Activated CD8-positive, alpha-beta memory T cell treated with anti-CD3 and anti-CD28 coated beads, Interleukin-2, amount 10 ng/mL, durations not matched to agents 7 days and 5 days (primary cell): ENCODE measurements at regions not wholly inside any gene's neighbourhood (a gene's known extent, or its start where the extent isn't known, plus 50 kb on each side); places are given as distances from the start of the nearest gene placed in this dataset.

ENCODE experiments used
- ATAC-seq: fragments of 150-1000 bp; cut with Tn5 transposase; one replicate; pipeline ENCODE4 v1.10.0; 2021; ENCODE audit warnings: moderate library complexity
- CTCF ChIA-PET: fragments of 350-600 bp; sonication (Branson Sonifier 250); formaldehyde crosslinking; loops from one replicate; lab custom pipeline; 2021; ENCODE audit warnings: antibody characterized with exemption; lab: Charles Lee
- DNase-seq: peaks from one replicate; pipeline ENCODE4 v3.0.0-alpha.2; 2020
- H3K27ac Mint-ChIP-seq: one replicate; pipeline ENCODE4 v1.8.0; 2021; ENCODE audit warnings: mild to moderate bottlenecking, mixed read lengths
- H3K27me3 Mint-ChIP-seq: one replicate; pipeline ENCODE4 v1.8.0; 2021; ENCODE audit warnings: mixed read lengths
- H3K36me3 Mint-ChIP-seq: one replicate; pipeline ENCODE4 v1.8.0; 2021; ENCODE audit warnings: mild to moderate bottlenecking, mixed read lengths
- H3K4me1 Mint-ChIP-seq: one replicate; pipeline ENCODE4 v1.8.0; 2021; ENCODE audit warnings: mixed read lengths
- H3K4me3 Mint-ChIP-seq: one replicate; pipeline ENCODE4 v1.8.0; 2021; ENCODE audit warnings: mild to moderate bottlenecking, moderate library complexity, mixed read lengths
- H3K9me3 Mint-ChIP-seq: one replicate; pipeline ENCODE4 v1.8.0; 2022; ENCODE audit warnings: low read depth, mixed read lengths

- CTCF ChIA-PET: no interaction called here
These were observed 135.7 kb upstream of the TIAM1 start for GRCh38 chr21:31479714-31480113.

GRCh38 chr21:31479222-31479621 lies 135.2 kb upstream of the TIAM1 start:
- DNase-seq: no peak
- H3K27ac Mint-ChIP-seq: no peak overlapping the region
- ATAC-seq: no peak
- peaks cover 4% of the 10 kb centered on the region for H3K36me3 Mint-ChIP-seq
- H3K4me3 Mint-ChIP-seq: no peak overlapping the region
- peaks cover 16% of the 10 kb centered on the region for H3K9me3 Mint-ChIP-seq
- no peaks in the 10 kb centered on the region for H3K4me1 Mint-ChIP-seq
- peaks cover 11% of the 10 kb centered on the region for H3K27me3 Mint-ChIP-seq
- CTCF ChIA-PET: no interaction called here

More at GRCh38 chr21:31479714-31480113, 135.7 kb upstream of the TIAM1 start:
- DNase-seq (no peak), ATAC-seq (no peak)
- peaks cover 4% of the 10 kb centered on the region for H3K36me3 Mint-ChIP-seq
- H3K27ac Mint-ChIP-seq: no peak overlapping the region
- peaks cover 11% of the 10 kb centered on the region for H3K27me3 Mint-ChIP-seq
- H3K9me3 Mint-ChIP-seq: peaks cover 17% of the 10 kb centered on the region
- H3K4me3 Mint-ChIP-seq: no peak overlapping the region
- no peaks in the 10 kb centered on the region for H3K4me1 Mint-ChIP-seq

- Mint-ChIP-seq H3K27ac (no peak overlapping the region), H3K27me3 (peaks cover 11% of the 10 kb centered on the region), H3K4me1 (no peaks in the 10 kb centered on the region), H3K9me3 (peaks cover 11% of the 10 kb centered on the region), H3K36me3 (peaks cover 2% of the 10 kb centered on the region), H3K4me3 (no peak overlapping the region)
- CTCF ChIA-PET: interaction anchor here (1.0 kb wide), 1 partner anchor 224 kb away, joined by 3 read pairs; no protein-coding TSS in a partner anchor
- no peak for ATAC-seq
- no peak for DNase-seq
These were observed 132.4 kb upstream of the TIAM1 start for GRCh38 chr21:31476263-31477022.

- Mint-ChIP-seq H3K9me3 (no peaks in the 10 kb centered on the region), H3K4me1 (no peaks in the 10 kb centered on the region), H3K36me3 (no peaks in the 10 kb centered on the region), H3K4me3 (no peak overlapping the region), H3K27ac (no peak overlapping the region), H3K27me3 (peaks cover 11% of the 10 kb centered on the region)
- CTCF ChIA-PET: interaction anchor here (1.3 kb wide), 1 partner anchor 106 kb away, joined by 3 read pairs; no protein-coding TSS in a partner anchor
- ATAC-seq (no peak), DNase-seq (no peak)
These were observed 131.2 kb upstream of the TIAM1 start for GRCh38 chr21:31475223-31475622.

- no peaks in the 10 kb centered on the region for H3K36me3 Mint-ChIP-seq
- no peak for DNase-seq
- H3K27ac Mint-ChIP-seq: no peak overlapping the region
- H3K27me3 Mint-ChIP-seq: peaks cover 9% of the 10 kb centered on the region
- H3K4me1 Mint-ChIP-seq: no peaks in the 10 kb centered on the region
- no peak overlapping the region for H3K4me3 Mint-ChIP-seq
- no peaks in the 10 kb centered on the region for H3K9me3 Mint-ChIP-seq
- CTCF ChIA-PET: interaction anchor here (1.6 kb wide), 1 partner anchor 34 kb away, joined by 3 read pairs; no protein-coding TSS in a partner anchor
- no peak for ATAC-seq
These were observed 129.8 kb upstream of the TIAM1 start for GRCh38 chr21:31473685-31474345.

GRCh38 chr21:31471865-31472264 lies 127.8 kb upstream of the TIAM1 start:
- CTCF ChIA-PET: no interaction called here
- H3K27me3 Mint-ChIP-seq: no peaks in the 10 kb centered on the region
- no peak overlapping the region for H3K4me3 Mint-ChIP-seq
- H3K9me3 Mint-ChIP-seq: no peaks in the 10 kb centered on the region
- no peak for DNase-seq
- H3K36me3 Mint-ChIP-seq: no peaks in the 10 kb centered on the region
- no peak for ATAC-seq
- no peak overlapping the region for H3K27ac Mint-ChIP-seq
- H3K4me1 Mint-ChIP-seq: no peaks in the 10 kb centered on the region

- CTCF ChIA-PET: no interaction called here
- H3K27me3 Mint-ChIP-seq: no peaks in the 10 kb centered on the region
- H3K27ac Mint-ChIP-seq: no peak overlapping the region
- no peaks in the 10 kb centered on the region for H3K4me1 Mint-ChIP-seq
- no peaks in the 10 kb centered on the region for H3K9me3 Mint-ChIP-seq
- H3K4me3 Mint-ChIP-seq: no peak overlapping the region
- DNase-seq: no peak
- no peaks in the 10 kb centered on the region for H3K36me3 Mint-ChIP-seq
- no peak for ATAC-seq
These were observed 127.0 kb upstream of the TIAM1 start for GRCh38 chr21:31470896-31471694.

- CTCF ChIA-PET: interaction anchor here (1.0 kb wide), 1 partner anchor 63 kb away, joined by 3 read pairs; no protein-coding TSS in a partner anchor
- H3K27ac Mint-ChIP-seq: no peak overlapping the region
- H3K27me3 Mint-ChIP-seq: peaks cover 6% of the 10 kb centered on the region
- DNase-seq: no peak
- H3K4me1 Mint-ChIP-seq: no peaks in the 10 kb centered on the region
- H3K4me3 Mint-ChIP-seq: no peak overlapping the region
- no peaks in the 10 kb centered on the region for H3K9me3 Mint-ChIP-seq
- no peak for ATAC-seq
- H3K36me3 Mint-ChIP-seq: no peaks in the 10 kb centered on the region
These were observed 116.9 kb upstream of the TIAM1 start for GRCh38 chr21:31460980-31461379.

GRCh38 chr21:31459457-31459856 lies 115.4 kb upstream of the TIAM1 start:
- no peak overlapping the region for H3K27ac Mint-ChIP-seq
- CTCF ChIA-PET: no interaction called here
- H3K4me1 Mint-ChIP-seq: no peaks in the 10 kb centered on the region
- H3K9me3 Mint-ChIP-seq: no peaks in the 10 kb centered on the region
- no peaks in the 10 kb centered on the region for H3K36me3 Mint-ChIP-seq
- ATAC-seq: no peak
- H3K4me3 Mint-ChIP-seq: no peak overlapping the region
- H3K27me3 Mint-ChIP-seq: peaks cover 12% of the 10 kb centered on the region
- DNase-seq: no peak

GRCh38 chr21:31457675-31458074 lies 113.6 kb upstream of the TIAM1 start:
- no peaks in the 10 kb centered on the region for H3K4me1 Mint-ChIP-seq
- no peak overlapping the region for H3K27ac Mint-ChIP-seq
- no peak overlapping the region for H3K4me3 Mint-ChIP-seq
- CTCF ChIA-PET: no interaction called here
- peaks cover 12% of the 10 kb centered on the region for H3K27me3 Mint-ChIP-seq
- no peak for ATAC-seq
- no peak for DNase-seq
- H3K36me3 Mint-ChIP-seq: no peaks in the 10 kb centered on the region
- H3K9me3 Mint-ChIP-seq: no peaks in the 10 kb centered on the region

GRCh38 chr21:31456201-31456600 lies 112.1 kb upstream of the TIAM1 start:
- no peaks in the 10 kb centered on the region for H3K36me3 Mint-ChIP-seq
- no peak overlapping the region for H3K4me3 Mint-ChIP-seq
- DNase-seq (no peak), ATAC-seq (no peak)
- CTCF ChIA-PET: no interaction called here
- H3K27ac Mint-ChIP-seq: no peak overlapping the region
- peaks cover 12% of the 10 kb centered on the region for H3K27me3 Mint-ChIP-seq
- no peaks in the 10 kb centered on the region for H3K9me3 Mint-ChIP-seq
- H3K4me1 Mint-ChIP-seq: no peaks in the 10 kb centered on the region

GRCh38 chr21:31455506-31455905 lies 111.4 kb upstream of the TIAM1 start:
- Mint-ChIP-seq H3K27ac (no peak overlapping the region), H3K4me3 (no peak overlapping the region), H3K9me3 (no peaks in the 10 kb centered on the region), H3K27me3 (peaks cover 12% of the 10 kb centered on the region), H3K36me3 (no peaks in the 10 kb centered on the region), H3K4me1 (no peaks in the 10 kb centered on the region)
- no peak for ATAC-seq
- DNase-seq: no peak
- CTCF ChIA-PET: no interaction called here

- Mint-ChIP-seq H3K27me3 (peaks cover 9% of the 10 kb centered on the region), H3K4me1 (peaks cover 20% of the 10 kb centered on the region), H3K36me3 (peaks cover 2% of the 10 kb centered on the region), H3K27ac (no peak overlapping the region), H3K9me3 (no peaks in the 10 kb centered on the region), H3K4me3 (no peak overlapping the region)
- ATAC-seq (no peak), DNase-seq (no peak)
- CTCF ChIA-PET: no interaction called here
These were observed 106.9 kb upstream of the TIAM1 start for GRCh38 chr21:31450980-31451379.
